AG20443 (cell line): ENCODE measurements at regions not wholly inside any gene's neighbourhood (a gene's known extent, or its start where the extent isn't known, plus 50 kb on each side); places are given as distances from the start of the nearest gene placed in this dataset.

Experiments
- DNase-seq: peaks from one replicate; pipeline ENCODE4 v3.0.0; 2012; ENCODE audit warnings: low spot score, mixed read lengths

- no peak for DNase-seq
These were observed 50.6 kb upstream of the IKZF2 start for GRCh38 chr2:213202011-213202410.

- DNase-seq, result no peak
These were observed 54.5 kb upstream of the IKZF2 start for GRCh38 chr2:213205944-213206343.

DNA sequence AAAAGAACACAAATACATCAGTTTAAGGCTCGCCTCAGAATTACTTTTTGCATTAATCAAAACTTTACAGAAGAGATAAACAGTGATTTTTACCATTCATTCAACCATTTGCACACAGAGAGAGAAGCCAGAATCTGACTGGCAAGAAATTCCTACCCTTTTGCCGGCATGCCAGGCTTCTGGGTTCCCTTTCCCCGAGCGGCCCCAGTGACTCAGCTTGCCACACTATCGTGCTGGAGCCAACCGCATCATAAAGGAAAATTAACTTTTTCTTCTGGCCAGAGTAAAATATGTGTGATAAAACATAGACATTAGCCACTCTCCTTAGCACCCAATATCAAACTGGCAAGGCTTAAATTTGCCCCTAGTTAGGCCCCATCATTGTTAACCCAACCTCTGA lies 61.8 kb upstream of the IKZF2 start:
- DNase-seq, result no peak

GRCh38 chr2:213214209-213214608 lies 62.8 kb upstream of the IKZF2 start:
- no peak for DNase-seq

DNA sequence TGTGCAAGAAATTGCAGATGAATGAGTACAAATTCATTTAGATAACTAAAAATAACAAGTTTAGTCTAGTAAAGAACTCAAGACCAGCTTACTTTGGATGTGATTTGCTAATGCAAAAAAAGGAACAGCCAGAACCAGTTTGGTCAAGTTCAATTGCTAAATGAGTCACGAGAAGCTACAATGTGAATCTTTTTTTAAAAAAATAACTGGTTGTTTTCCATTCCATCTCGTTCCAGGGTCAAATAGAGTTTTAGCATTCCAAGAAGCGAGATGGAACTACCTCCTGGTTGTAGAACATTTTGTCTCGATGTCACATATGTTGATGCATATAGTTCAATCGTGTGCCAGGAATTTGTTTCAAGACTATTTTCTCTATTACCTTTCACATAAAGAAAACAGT lies 65.0 kb upstream of the IKZF2 start:
- peak; percentile 30 for DNase-seq

DNA sequence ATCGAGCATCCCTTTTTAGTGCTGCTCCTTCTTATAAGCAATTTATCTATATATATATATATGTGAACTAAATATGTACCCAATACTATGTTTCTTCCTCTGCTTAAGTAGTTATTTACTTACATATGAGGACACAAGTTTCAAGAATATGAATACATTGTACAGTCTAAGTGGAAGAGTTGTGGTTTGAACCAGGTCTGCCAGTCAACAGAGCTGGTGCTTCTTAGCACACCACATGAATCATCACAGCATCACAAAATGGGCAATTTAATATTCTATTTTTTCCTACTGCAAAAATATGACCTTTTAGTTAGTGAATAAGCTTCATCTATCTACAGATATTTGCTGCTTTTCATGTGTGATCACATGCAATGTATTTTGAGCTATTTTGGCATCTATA lies 64.4 kb upstream of the SPAG16 start:
- DNase-seq, result no peak

DNA sequence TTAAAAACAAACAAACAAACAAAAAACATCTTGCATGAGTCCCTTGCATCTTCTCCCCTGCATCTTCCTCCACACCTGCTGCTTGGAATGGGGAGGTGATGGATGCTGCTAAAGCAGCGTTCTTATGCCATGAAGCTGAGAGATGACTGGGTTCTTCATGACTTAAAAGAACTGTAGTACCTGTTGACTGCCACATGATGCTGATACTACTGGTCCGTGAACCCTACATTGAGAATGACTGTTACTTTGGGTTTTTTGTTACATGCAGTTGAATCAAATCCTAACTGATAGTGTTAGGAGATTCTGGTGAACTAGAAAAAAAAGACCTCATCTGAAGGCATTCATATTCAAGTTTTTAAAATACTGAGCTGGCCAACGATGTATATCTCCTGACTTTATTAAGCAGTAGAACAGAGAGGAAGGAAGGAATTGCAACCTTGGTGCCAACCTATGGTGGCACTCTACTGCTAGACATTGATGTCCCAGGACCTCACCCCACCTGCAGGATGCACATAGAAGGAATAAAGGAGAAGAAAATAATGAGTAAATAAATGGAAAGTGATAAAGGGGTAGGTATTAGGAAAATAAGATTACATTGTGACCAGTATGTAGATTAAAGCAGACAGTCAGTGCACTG lies 63.2 kb upstream of the SPAG16 start:
- DNase-seq, result no peak

GRCh38 chr2:213221957-213222356 lies 62.3 kb upstream of the SPAG16 start:
- peak; percentile 11 for DNase-seq

DNA sequence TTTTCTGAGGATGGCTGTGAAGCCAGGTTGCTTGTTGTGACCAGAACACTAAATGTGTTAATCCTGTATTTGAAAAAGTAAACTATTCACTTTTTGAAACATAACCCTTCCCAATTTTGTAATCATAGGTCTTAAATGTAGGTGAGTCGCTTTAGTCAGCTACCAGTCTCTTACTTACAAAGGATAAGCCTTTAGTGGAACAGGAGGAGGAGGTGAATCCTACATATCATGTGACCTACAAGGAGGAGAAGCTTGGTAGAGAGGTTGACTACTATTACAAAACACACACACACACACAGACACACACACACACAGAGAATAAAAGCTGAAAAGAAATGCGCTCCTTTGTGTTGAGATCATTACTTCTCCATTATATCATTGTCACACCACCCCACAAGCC lies 59.9 kb upstream of the SPAG16 start:
- DNase-seq, result no peak

DNA sequence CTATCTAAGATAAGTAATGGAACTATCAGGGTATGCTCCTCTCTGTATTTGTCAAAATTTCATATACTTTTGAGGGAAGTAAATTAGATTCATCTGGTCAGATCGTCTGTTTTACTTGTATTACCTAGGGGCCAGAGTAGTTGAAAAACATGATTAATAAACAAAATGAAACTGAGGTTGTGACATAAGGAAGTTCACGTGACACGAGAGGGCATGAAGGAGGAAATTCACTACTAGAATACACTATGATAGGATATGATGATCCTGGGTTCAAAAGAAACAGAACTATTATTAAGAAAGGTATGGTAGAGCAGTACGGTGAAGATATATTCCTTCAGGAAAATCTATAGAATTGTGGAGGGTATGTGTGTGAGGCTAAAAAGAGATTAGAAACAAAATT lies 58.4 kb upstream of the SPAG16 start:
- no peak for DNase-seq

- no peak for DNase-seq
These were observed 56.8 kb upstream of the SPAG16 start for GRCh38 chr2:213227458-213227857.

DNA sequence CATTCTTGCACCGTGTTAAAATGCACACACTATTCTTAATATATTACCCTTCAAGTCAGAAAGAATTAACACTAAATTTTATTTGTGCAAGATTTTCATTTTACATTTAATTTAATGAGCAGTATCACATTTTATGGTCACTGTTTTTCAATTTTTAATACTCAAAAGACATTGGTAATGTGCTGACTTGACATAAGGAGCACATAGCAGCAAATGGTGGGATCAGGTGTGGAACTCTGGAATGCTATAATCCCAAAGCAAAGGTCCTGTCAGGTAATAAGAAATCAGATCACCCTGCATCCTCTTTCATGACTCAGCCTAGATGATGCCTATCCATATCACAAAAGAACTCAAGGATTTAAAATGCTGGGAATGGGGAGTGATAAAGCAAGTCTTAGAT lies 55.6 kb upstream of the SPAG16 start:
- no peak for DNase-seq

DNA sequence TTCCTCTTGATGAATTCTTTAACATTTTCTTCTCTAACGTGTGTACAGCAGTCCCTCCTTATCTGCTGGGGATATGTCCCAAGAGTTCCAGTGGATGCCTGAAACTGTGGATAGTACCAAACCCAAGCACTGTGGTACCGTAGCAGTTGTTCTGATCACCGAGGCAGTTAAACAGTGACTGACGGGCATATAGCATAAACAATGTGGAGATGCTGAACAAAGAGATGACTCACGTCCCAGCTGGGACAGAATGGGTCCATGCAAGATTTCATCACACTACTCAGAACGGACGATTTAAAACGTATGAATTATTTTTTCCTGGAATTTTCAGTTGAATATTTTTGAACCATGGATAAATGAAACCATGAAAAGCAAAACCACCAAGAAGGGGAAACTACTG lies 54.5 kb upstream of the SPAG16 start:
- DNase-seq, result no peak

GRCh38 chr2:213231966-213232365 lies 52.3 kb upstream of the SPAG16 start:
- no peak for DNase-seq

GRCh38 chr2:213232649-213233437 lies 51.4 kb upstream of the SPAG16 start:
- peak; percentile 20 for DNase-seq

DNA sequence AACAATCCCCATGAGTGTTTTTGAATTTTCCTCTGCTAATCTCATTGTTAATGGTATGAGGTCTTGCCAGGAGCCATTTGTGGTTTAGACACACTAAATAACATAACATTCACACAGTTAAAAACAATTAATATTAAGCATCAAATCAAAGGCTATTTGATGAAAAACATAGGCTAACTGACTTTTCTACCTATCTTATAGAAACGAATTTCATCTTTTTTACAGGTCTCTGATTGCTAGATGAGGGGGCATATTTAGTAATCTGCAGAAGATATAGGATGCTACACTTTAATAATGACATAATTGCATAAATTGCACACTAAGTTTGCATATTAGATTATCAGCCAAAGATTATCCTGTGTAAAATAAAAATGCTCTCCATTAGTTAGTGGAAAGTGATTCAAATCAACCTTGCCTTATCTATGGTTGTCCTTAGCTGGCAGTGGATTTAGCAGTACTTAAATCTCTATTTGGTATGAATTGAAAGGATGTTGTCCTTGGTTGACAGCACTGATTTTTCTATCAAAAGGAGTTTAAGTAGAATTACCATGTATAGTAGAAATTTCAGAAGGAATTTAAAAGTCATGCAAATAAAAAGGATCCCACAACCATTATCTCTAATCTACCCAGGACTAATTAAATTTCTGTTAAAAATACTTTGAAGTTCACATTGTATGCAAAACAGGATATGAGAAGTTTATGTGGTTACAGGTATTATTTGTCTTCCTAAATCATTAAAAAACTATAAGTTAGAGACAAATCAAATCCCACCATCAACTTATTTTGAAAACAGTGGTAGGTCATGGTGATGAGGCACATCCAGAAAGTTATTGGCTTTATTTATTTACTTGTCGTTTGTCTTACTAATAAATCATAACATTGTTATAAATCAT lies 50.6 kb upstream of the SPAG16 start:
- DNase-seq, result no peak
